GM13976 (cell line): ENCODE measurements at regions not wholly inside any gene's neighbourhood (a gene's known extent, or its start where the extent isn't known, plus 50 kb on each side); places are given as distances from the start of the nearest gene placed in this dataset.

ENCODE experiments used
- DNase-seq: peaks from one replicate; pipeline ENCODE4 v3.0.0; 2012; ENCODE audit warnings: low spot score
- CTCF ChIP-seq: IDR thresholded peaks from 2 replicates; pipeline ENCODE4 v1.5.1; 2012; ENCODE audit warnings: borderline replicate concordance, mild to moderate bottlenecking; ENCODE audit not compliant: insufficient read depth; ENCODE audit errors: extremely low read depth, missing control alignments, control extremely low read depth
- in situ Hi-C: fragments of 300-500 bp; cut with MboI; formaldehyde crosslinking; loops from one replicate; pipeline ENCODE4 v1.12.0; 2022; ENCODE audit warnings: low sequenced_read_pairs, mixed read lengths, inconsistent platforms; ENCODE audit not compliant: unreplicated experiment

DNA sequence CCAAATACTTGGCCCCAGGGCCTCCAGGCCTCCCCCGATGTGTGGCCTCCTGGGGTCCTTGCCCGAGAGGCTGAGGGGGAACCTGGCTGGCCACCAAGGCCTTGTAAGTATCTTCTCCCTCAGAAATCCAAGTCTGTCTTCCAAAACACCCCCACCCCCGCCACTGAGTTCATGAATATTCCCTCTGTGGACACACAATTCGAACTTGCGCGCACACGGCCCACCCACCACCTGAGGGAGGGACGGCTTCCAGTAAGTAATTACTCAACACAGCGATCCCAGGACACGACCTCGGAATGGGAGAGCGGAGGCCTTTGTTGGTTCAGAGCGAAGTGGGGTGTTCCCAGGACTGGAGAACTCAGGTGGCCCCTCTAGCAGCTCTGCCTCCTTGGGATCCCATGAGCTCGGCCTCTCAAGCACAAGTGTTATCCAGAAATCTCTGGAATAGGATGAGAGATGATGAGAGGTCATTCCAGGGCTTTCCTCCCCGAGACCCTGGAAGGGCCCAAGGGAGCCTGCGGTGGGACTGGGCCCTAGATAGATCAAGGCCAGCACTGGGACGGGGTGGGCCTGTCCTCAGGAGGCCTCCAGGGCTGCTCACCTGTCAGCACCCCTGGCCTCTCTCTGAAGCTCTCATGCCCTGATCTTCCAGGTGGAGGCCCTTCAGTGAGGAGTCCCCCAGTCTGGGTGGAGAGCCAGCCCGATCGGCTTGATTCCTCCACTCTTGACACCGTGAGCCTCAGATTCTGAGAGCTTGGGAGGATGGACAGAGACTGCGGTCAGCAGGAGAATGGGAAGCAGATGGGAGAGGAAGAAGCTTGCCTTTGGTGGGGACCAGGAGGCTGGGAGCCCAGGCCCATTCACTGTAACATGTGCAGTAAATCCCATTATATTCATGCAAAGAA, 219.0 kb upstream of the RTL1 start:
- no peak for TF ChIP-seq CTCF
- in situ Hi-C loops, result no loop called here
- no peak for DNase-seq

DNA sequence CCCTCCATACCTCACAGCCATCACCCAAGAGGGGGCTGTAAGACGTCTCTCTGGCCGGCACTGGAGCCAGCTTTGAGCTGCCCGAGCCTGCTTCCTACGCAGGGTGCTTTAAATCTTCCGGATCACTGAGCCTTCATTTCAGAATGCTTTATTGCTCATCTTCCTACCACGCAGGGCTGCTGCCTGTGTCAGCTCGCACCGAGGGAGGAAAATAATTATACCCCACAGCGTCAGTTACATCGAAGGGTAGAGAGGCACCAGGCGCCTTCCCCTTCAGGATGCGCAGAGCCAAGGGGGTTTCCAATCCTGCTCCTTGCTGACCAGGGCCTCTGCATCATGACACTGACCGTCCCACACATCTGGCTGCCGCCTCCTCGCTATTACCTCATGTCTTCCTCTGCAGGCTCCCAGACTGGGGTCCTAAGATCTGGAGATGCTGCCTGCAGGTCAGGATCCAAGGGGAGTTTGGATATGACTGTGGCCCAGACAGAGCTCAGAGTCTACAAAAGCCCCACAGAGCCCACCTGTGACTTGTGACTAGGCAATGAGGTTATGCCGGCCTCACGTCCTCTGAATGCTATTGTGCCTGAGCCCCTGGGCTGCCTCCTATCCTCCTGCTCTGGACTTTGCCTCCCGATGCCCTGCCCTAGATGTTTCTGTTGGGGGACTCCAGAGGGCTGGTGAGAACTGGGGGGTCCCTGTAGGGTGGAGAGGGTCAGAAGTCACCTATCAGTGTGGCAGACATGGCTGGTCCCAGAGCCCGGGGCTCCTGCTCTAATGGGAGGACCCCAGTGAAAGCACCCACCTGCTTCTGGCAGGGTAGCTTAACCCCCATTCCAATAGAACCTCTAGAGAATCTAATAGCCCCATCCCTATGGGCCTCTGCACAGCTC, 220.3 kb upstream of the RTL1 start:
- TF ChIP-seq CTCF, result no peak
- DNase-seq, result no peak
- in situ Hi-C loops, result no loop called here

- in situ Hi-C loops, result no loop called here
Observed at GRCh38 chr14:101124815-101125214, 221.3 kb upstream of the RTL1 start.

DNA sequence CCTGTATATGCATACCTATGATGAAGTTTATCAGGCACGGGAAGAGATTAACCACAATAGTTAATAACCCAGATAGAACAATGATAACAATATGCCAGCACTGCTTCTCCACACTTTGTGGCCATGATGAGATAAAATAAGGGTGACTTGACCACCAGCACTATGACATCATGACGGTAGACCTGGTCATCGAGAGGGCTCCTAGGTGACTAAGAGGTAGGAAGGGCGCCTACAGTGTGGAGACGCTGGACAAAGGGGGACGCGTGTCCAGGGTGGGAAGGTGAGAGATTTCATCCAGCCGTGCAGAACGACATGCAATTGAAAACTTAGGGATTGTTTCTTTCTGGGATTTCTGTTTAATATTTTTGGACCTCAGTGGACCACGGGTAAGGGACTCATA, 221.8 kb upstream of the RTL1 start:
- DNase-seq, result no peak
- in situ Hi-C loops, result no loop called here
- no peak for TF ChIP-seq CTCF

More at GRCh38 chr14:101124815-101125214, 221.3 kb upstream of the RTL1 start:
- no peak for TF ChIP-seq CTCF
- DNase-seq, result no peak

- in situ Hi-C loops, result no loop called here
- DNase-seq, result no peak
Observed at GRCh38 chr14:101125719-101126651, 222.5 kb upstream of the RTL1 start.

More at GRCh38 chr14:101125719-101126651, 222.5 kb upstream of the RTL1 start:
- no peak for TF ChIP-seq CTCF
